Urothelium cell line (cell line): ENCODE measurements at regions not wholly inside any gene's neighbourhood (a gene's known extent, or its start where the extent isn't known, plus 50 kb on each side); places are given as distances from the start of the nearest gene placed in this dataset.

ENCODE experiments used
- DNase-seq: peaks from one replicate; pipeline ENCODE4 v3.0.0; 2011; ENCODE audit warnings: low spot score, mixed read lengths
- FAIRE-seq: peaks from 2 replicates; lab custom pipeline; 2011; peaks lifted over from hg19 to GRCh38; lab: Jason Lieb, UNC

DNA sequence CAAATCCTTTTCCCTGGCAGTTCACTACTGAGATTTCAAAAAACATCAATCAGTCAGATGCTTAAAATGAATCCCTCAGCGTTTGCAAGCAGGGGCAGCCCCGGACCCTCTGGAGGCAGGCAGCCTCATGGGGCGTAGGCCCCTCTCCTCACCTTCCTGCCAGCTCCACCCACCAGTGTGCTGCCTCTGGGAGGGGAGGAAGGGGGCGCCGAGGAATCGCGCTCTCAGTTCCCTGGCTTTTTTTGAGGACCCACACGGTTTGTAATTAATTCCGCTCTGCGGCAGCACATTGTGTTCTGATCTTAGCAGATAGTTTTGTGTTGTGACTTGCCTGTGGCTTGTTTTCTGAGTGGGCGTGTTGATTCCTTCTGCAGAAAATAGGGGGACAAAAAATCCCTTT lies 159.9 kb downstream of the KLF13 start:
- no peak for DNase-seq
- FAIRE-seq, result no peak

GRCh38 chr15:31486906-31487695 lies 160.5 kb downstream of the KLF13 start:
- FAIRE-seq (no peak), DNase-seq (no peak)

DNA sequence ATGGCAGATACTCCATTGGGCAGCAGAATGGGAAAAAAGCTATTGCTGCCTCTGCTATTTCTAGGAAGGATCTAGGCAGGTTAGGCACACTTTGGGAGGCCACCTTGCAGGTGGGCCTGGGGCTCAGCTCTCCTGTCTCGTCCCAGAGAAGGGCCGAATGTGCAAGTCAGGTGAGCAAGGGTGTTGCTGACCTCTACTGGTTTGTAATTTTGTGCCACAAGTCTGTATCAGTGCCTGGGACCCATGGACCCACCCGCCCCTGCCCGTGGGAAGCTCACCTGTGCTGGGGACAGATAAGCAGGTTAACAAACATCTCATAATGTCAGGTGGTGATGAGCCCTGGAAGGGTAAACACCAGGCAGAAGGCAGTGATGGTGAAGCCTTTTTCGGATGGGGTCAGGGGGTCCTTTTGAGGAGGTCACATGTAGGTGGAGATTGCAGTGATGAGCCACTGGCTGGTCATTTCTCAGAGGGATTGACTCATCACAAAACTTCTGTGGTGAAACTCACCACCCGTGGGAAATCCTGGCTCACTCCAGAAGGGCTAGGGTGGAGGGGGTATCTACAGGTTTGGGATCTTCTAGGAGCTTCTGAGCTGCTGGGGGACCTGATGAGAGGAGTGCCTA lies 161.3 kb downstream of the KLF13 start:
- FAIRE-seq (no peak), DNase-seq (no peak)

DNA sequence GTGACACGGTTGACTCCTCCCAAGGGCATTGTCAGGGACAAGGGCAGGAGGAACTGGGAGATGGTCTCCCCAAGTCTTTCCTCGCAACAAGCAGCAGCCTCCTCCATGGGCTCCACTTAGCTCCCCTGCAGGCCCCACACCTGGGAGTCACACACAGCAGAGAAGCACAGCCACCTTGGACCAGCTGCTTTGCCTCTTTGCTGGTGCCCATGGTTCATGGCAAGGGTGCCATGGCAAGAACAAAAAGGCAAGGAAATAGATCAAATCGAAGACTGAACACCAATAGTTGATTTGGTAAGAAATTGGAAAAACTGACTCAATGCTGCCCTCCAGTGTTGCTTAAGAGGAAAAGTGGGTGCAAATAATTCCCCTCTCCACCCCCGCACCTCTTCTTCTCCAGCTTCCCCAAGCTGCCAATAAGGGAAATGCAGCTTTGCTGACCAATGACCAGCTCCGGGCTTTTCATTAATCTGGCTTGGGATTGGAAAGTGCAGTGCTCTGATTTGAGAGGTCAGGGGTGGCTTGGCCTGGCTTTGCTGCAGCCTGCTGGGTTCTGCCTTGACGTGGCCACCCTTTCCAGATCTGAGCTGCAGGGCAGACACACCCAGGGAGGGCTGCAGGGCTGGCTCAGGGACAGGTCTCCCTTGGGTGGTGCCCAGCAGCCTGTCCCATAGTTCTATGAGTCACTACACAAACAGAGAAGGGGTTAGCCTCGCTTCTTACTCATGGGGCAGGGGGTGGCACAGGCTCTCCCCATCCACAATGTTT lies 162.0 kb downstream of the KLF13 start:
- FAIRE-seq (peak; percentile 5), DNase-seq (peak; percentile 86)

GRCh38 chr15:31489281-31489680 lies 162.6 kb downstream of the KLF13 start:
- FAIRE-seq (no peak), DNase-seq (no peak)

GRCh38 chr15:31489801-31490646 lies 163.4 kb downstream of the KLF13 start:
- DNase-seq, result peak; percentile 64
- FAIRE-seq, result peak; percentile 20

DNA sequence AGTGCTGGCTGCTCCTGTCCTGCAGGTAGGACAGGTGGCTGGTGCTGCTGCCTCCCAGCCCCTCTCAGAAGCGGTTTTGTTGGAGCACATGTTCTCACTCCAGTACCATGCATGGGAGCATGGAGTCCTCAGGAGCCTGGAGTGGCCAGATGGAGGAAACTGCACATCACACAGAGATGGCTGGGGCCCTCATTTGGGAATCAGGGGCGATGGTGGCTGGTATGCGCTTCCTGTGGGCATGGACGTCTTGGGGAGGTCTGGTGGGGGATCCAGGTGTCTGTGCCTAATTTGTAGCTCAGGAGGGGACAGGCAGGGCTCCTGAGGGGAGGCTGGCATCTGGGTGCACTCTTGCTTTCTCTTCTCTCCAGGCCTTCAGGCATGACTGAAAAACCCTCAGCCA lies 168.2 kb downstream of the KLF13 start:
- no peak for FAIRE-seq

DNA sequence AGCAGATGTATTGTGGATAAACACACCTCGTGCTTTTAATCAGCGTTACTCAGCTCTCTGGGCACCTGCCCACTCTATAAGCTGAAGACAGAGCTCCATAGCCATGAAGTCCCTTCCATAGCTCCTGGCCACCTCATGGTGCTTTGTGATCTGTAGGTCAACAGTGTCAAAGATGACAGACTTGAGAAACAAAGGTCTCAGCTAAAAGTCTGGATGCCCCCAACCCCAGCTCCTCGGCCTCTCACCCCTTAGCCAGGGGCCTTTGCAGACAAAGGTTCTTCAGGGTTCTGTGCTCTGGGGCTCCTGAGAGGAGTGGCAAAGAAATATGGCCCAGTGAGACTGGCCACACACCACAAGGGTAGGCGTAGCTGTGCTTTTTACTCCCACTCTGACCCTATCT lies 168.6 kb downstream of the KLF13 start:
- FAIRE-seq, result no peak
- DNase-seq, result no peak

More for the DNA sequence above, 168.2 kb downstream of the KLF13 start:
- no peak for DNase-seq

DNA sequence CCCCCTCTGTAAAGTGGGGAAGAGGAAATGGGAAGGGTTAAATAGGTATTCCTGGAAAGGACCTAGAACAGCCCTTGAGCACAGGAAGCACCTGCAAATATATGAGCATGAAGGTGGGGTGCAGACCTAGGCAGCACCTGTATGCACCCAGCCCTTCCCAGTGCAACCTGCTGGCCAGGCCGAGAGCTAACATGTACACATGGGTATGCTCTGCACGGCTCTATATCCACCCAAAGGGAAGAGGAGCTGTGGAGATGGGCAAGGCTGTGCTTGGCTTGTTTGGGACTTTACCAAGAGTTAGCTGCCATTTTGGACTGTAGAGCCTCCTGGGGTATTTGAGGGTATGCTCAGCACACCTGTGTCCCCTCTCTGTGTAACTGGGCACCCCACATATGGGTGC lies 171.2 kb downstream of the KLF13 start:
- FAIRE-seq (no peak), DNase-seq (no peak)

GRCh38 chr15:31498329-31498728 lies 171.7 kb downstream of the KLF13 start:
- no peak for DNase-seq
- FAIRE-seq, result no peak

DNA sequence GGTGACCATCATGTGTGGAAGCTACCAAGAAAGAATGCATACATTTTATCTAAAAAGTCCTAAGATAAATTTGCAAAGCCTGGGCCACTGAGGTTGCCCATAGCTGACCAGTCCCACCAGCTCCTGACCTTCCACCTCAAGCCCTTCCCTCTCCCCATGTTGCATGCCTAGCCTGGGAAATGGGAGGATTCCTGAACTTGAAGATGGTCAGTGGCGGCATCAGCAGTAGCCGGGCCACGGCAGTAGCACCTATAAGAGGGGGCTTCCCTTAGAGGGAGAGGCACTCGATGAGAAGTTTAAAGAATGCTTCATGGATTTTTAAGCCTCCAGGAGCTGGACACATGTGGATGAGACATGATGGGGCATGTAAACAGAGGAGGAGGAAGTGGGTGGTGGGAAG lies 172.1 kb downstream of the KLF13 start:
- DNase-seq (no peak), FAIRE-seq (no peak)

GRCh38 chr15:31499236-31499952 lies 172.8 kb downstream of the KLF13 start:
- FAIRE-seq, result no peak
- no peak for DNase-seq

DNA sequence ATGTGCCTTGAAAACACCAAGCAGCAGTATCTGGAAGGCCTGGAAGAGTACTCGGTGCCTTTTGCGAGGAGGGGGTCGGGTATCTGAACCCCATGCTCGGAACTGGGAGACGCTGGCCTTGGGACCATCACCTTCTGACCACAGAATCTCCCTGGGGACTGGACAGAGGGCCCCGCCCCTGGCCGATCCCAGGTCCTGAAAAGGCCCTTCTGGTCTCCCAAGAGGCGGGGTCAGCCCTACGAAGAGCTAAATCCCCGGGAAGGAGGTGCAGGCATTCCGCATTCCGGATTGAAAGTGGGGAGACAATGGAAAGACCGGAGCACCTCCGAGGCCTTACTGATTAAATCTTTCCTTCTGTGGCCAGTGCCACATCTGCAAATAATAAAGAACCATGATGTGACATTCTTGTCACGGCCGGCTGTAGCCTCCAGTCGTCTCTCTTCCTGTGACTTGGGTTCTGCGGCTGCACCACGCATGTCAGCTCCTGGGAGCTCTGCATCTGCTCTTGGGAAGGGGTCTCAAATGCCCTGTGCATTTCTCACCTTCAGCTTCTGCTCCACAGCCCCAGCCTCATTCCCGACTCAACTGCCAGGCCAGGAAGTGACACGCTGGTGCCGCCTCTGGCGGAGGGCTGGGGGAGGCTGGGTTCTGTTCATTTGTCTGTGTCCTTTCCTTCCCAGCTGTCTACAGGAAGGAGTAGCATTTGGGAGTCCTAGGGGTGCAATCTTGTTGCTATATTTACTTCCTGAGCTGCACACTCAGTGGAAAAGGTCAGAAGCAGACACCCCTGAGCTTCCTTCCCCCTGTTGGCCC lies 173.5 kb downstream of the KLF13 start:
- DNase-seq, result no peak
- FAIRE-seq, result no peak

GRCh38 chr15:31500766-31501449 lies 174.3 kb downstream of the KLF13 start:
- no peak for FAIRE-seq

GRCh38 chr15:31501536-31502157 lies 175.0 kb downstream of the KLF13 start:
- no peak for DNase-seq
- no peak for FAIRE-seq

More at GRCh38 chr15:31500766-31501449, 174.3 kb downstream of the KLF13 start:
- DNase-seq, result no peak

- DNase-seq (no peak), FAIRE-seq (no peak)
These were observed 176.1 kb downstream of the KLF13 start for GRCh38 chr15:31502541-31503229.

DNA sequence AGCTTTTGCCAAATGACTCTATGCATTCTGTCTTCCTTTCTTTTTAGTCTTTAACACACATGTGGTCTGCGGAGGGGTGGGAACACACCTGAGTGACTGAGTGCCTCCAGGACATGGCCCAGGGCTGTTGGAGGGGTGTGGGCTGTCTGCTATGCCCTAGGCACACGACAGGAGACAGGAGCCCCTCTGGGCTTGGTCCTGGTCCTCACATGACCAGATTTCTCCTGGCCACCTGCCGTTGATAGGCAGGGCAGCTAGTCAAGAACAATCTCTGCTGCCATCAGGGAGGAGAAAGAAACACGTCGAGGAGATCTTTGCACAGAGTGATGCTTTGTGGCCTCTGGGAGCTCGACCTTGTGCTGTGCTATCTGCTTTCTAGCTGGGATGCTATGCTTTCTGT lies 176.6 kb downstream of the KLF13 start:
- FAIRE-seq (no peak), DNase-seq (no peak)
